GM19467 (cell line): ENCODE measurements at regions not wholly inside any gene's neighbourhood (a gene's known extent, or its start where the extent isn't known, plus 50 kb on each side); places are given as distances from the start of the nearest gene placed in this dataset.

Experiments used
- ATAC-seq: cut with Tn5 transposase; IDR thresholded peaks from one replicate; pipeline ENCODE4 v1.9.1; 2021; ENCODE audit warnings: mild to moderate bottlenecking, moderate library complexity; ENCODE audit not compliant: unreplicated experiment

GRCh38 chr4:114349543-114350175 lies 248.9 kb upstream of the UGT8 start:
- no peak for ATAC-seq

DNA sequence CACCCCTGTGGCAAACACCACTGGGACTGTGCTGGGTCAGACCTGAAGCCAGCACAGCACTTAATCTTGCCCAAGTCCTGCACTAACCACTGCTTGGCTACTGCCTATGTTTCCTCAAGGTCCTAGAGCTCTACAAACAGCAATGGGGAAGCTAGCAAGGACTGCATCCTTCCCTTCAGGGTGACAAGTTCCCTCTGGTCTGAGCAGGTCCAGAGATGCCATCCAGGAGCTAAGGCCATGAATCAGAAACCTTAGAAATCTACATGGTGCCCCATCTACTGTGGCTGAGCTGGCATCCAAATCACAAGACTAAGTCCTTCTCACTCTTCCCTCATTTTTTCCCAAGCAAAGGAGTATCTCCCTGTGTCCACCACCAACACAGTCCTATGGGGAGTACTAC lies 239.7 kb upstream of the UGT8 start:
- no peak for ATAC-seq

DNA sequence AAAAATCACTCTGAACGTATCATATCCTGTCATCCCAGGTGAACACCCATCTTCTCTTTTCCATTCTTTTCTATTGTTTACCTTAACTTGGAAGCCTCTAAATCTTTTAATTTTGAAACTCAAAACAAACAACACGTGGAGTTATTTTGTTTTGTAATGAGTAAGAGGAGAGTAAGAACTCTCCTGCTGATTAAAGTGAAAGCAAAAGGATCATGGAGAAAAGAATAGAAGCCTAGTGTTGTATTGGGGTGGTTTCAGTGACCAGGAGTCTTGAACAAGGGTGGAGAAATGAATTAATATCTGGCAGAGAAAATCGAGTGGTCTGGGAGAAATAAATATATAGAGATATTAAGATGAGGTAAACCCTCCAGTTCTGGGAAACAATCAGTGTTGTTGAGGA lies 237.4 kb upstream of the UGT8 start:
- ATAC-seq: no peak

GRCh38 chr4:114364857-114365256 lies 233.8 kb upstream of the UGT8 start:
- ATAC-seq: no peak

GRCh38 chr4:114365591-114365990 lies 233.0 kb upstream of the UGT8 start:
- ATAC-seq: no peak

- ATAC-seq: no peak
These were observed 232.2 kb upstream of the UGT8 start for GRCh38 chr4:114366368-114366767.

- no peak for ATAC-seq
These were observed 229.9 kb upstream of the UGT8 start for GRCh38 chr4:114368751-114369150.

DNA sequence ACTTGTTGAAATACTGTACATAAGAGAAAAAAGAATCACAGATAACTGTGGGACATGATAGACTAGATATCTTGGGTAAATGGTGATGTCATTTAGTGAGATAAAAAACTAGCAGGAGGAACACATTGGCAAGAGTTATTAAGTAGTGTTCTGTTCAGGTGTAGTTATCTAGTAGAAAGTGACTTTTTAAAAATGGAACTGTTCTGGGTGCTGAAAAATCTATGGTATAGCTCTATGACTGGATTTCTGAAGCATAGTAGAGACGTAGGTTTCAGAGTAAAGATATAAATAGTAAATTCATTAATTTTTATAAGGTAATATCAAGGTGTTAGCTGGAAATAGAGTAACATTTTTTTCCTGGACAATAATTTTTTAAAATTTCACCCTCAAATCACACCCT lies 225.1 kb upstream of the UGT8 start:
- no peak for ATAC-seq

GRCh38 chr4:114378305-114378903 lies 220.2 kb upstream of the UGT8 start:
- no peak for ATAC-seq

DNA sequence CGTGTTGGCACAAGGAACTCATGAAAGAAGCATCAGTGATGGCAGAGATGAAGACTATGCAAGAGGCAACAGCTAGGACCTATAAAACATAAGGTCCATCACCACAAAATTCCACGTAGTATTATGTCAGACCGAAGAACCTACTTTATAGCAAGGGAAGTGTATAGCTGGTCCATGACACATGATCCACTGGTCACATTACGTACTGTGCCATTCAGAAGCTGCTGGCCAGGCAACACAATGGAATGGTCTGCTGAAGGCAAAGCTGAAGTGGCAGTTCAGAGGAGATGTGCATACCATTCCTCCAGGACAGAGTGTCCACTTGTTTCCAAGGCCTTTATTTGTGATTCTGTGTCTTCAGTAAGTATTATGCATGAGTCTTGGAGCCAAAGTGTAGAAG lies 215.5 kb upstream of the UGT8 start:
- ATAC-seq: no peak

- ATAC-seq: no peak
These were observed 214.9 kb upstream of the UGT8 start for GRCh38 chr4:114383721-114384120.

- ATAC-seq: no peak
These were observed 214.0 kb upstream of the UGT8 start for GRCh38 chr4:114384629-114385028.

DNA sequence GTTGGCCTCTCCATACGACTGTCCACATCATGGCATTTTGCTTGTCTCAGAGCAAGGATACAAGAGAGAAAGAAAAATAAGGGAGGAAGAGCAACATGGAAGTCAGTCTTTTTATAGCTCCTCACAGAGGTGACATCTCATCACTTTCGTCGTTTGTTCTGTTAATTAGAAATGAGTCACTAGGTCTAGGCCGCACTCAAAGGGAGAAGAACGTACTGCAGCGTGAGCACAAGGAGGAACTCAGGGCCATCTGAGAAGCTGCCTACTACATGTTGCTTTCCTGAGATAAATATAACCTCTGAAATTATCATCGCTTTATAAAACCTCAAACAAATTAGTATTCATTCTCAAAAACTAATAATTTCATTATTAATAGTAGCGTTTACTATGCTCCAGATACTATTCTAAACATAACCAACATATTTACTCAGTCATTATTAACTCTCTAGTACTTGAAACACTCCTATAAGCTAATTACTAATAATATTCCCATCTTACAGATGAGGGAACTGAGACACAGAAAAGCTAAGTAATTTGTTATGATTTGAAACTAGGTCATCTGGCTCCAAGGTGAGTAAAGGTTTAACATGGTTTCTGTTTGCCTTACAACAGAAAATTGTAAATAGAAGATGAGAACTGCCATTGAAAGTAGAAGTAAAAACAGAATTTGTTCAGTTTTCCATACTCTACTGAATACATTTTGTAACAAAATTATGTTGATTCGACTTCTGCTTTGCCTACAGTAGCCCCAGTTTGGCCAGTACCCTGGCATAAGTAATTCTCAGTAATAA lies 213.2 kb upstream of the UGT8 start:
- no peak for ATAC-seq

DNA sequence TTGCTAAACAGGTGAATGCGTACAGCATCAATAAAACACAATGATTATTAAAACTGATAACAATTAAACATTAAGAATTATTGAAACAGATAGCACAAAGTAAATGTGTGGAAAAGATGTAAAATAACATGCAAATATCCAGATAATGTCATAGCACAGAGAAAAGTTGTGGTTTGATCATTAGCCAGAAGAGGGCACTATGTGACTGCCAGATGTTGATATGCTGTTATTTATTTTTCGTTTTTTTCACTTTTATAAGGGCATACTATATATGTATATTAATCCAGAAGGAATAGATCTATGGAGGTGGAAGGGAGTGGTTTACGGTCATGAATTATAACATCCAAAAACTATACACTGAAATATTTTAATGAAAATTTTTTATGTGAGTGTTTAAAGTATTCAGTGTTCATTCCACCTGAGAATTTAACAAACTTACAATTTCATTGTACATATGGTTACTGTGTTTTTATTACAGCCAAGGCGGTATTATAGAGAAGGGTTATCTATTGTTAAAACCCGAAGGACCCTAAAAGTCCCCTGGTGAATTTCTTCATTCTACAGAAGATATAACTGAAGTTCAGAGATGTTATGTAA lies 211.9 kb upstream of the UGT8 start:
- no peak for ATAC-seq

- no peak for ATAC-seq
These were observed 209.4 kb upstream of the UGT8 start for GRCh38 chr4:114389070-114389685.

DNA sequence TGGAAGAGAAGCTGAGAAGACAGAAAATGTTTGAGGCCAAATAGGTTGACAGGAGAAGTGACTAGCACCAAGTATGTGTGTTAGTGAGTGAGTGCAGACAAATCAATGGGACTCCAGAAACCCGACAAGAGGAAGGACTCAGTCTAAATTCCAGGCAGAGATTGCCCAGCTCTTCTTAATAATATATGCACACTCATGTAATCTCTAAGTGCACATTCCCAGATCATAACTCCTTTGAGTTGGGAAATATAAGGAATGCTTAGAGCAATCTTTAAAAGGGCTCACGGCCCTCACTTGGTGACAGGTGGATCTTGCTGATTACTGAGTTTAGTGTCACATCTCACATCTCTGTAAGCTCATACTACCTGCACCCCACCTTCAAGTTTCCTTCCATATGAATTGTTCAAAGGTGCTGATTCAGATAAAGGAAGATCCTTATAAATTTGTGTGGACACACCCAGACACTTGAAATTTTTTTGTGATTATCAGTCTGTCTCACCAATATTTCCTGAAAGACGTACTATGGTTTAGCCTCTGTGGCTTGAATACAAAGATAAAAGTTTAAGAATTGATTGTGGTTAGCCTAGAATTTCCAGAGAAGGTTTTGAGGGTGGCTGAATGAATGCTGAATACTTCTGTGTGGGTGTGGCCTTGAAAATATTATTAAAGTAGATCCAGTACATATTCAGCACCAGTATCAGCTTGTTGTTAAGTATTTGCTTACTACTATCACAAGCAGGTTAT lies 205.1 kb upstream of the UGT8 start:
- no peak for ATAC-seq

- ATAC-seq: no peak
These were observed 201.8 kb upstream of the UGT8 start for GRCh38 chr4:114396808-114397207.

- no peak for ATAC-seq
These were observed 200.2 kb upstream of the UGT8 start for GRCh38 chr4:114398410-114398809.

DNA sequence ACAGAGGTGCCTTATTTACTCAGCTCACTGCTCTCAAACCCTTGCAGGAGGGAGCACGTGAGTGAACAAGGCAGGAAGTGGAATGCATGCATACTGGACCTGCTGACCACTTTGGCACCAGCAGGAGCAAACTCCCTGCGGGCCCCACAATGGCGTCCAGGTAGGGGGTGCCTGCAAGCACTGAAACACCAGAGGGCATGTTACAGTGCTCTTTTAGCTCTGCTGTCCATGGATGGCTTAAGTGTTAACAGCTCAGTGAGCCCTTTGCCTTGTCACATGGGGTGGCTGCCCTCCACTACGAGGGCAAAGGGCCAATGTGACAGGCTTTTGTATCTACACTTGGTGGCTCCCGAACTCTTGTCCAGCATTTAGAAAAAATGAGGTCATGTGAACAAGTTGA lies 199.5 kb upstream of the UGT8 start:
- no peak for ATAC-seq

DNA sequence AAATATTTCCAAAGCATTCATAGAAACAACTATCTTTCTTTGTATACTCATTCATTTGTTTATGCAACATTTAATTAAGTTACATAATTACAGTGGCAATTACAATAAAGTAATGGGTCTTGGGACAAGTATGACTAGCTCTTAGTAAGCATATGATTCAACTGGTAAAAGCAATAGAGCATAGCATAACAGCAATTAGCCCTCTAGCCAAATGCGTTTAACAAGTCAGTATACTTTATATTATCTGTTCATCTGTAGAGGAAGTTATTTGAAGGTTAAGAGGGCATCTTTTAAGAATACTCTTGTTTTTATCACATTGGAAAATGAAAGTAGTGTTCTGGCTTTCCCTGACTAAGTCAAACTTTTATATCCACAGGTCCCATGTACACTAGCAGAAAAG lies 198.1 kb upstream of the UGT8 start:
- ATAC-seq: no peak

DNA sequence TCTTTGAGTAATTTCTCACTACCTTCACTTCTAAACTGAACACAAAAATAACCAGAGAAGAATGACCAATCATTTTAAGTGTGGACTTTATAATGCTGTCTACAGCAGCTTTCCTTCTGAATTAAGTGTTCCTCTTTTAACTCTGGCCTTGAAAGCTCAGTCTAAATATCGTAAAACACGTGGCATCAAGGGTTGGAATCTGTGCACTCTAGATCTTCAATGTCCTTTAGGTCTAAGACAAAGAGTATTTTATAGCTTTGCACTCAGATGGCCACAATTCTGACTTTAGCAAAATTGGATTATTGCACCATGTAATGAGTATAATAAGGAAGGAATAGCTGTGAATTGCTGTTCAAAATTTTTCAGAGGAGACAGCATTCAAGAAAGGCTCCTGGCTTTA lies 197.1 kb upstream of the UGT8 start:
- ATAC-seq: no peak
